Urothelium cell line (cell line): ENCODE measurements at regions not wholly inside any gene's neighbourhood (a gene's known extent, or its start where the extent isn't known, plus 50 kb on each side); places are given as distances from the start of the nearest gene placed in this dataset.
"Not testable (repeated sequence)": the region's sequence is repeated elsewhere in the genome, so short reads cannot be mapped to it uniquely, and the experiment has no call there.

Experiments used
- DNase-seq: peaks from one replicate; pipeline ENCODE4 v3.0.0; 2011; ENCODE audit warnings: low spot score, mixed read lengths
- FAIRE-seq: peaks from 2 replicates; lab custom pipeline; 2011; peaks lifted over from hg19 to GRCh38; lab: Jason Lieb, UNC

- no peak for DNase-seq
- no peak for FAIRE-seq
These were observed 98.8 kb upstream of the DPH5 start for GRCh38 chr1:101124405-101124804.

- DNase-seq, FAIRE-seq: not testable (repeated sequence)
These were observed 98.3 kb upstream of the DPH5 start for GRCh38 chr1:101123904-101124303.

- FAIRE-seq: no peak
- no peak for DNase-seq
These were observed 97.0 kb upstream of the DPH5 start for GRCh38 chr1:101122452-101123166.

DNA sequence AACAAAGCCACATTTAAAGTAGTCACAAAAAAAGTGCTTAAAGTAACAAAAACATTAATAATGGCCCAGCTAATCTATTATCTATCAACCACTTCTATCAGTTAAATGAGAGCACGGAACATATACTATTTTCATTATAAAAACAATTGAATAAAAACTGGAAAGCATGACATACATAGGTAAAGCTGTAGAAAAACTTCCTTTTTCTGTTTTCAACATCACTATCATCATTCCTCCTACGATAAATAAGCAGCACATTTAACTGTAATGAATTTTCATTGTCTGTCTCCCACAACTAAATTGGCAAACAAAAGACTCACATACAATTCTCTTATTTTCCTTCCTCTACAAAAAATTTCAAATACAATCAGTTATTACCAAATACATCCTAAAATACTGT, 96.4 kb upstream of the DPH5 start:
- FAIRE-seq (no peak), DNase-seq (no peak)

DNA sequence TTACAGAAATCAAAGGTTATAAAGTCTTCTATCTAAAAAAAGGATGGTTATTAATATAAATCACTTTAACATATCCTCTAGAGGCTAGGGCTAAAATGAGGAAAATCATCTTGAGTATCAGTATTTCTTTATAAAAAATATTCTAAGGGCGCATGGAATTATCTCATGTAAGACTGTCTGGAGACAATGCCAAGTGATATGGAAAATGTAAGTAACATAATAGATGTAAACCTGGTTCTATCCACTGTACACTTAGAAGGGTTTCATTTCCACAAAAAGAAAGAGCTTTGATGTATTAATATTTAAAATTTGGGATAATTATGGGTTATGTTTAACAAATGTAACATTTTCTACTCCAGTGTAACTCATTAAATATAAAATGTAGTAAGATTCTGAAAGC, 95.9 kb upstream of the DPH5 start:
- FAIRE-seq: no peak

DNA sequence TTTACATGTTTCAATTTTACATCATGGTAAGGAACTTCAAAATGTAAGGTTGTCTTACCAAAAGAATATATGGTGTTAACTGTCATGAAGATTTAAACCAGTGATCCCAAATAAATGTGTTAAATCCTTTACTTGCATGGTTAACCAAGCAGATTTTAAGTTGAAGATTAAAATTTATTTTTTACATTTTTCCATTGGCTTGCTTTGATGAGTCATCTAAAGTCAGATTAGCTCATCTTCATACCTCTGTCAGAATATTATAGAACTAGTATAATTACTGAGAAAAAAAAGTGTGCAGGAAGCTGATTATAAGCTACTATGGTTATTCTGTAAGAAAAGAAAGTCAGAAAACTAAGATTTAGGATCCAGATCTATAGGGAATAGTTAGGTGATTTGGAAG, 95.3 kb upstream of the DPH5 start:
- FAIRE-seq (no peak), DNase-seq (no peak)

More for the DNA sequence above, 95.9 kb upstream of the DPH5 start:
- DNase-seq: no peak

- FAIRE-seq: no peak
- no peak for DNase-seq
These were observed 93.7 kb upstream of the DPH5 start for GRCh38 chr1:101119289-101119688.

DNA sequence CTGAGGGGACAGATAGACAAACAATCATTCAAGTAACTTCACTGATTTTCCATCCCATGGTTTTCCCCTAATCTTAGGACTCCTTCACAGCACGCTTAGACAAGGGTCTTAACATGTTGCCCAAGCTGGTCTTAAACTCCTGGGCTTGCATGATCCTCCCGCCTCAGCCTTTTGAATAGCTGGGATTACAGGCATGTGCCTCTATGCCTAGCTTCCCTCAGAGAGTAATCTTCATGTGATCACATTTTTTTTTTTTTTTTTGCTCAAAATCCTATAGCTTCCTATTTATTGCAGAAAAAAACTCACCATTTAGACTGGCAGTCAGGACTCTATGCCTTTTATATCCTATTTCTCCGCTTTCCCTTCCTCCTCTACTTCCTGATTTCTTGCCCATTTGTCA, 90.4 kb upstream of the DPH5 start:
- no peak for FAIRE-seq
- no peak for DNase-seq

GRCh38 chr1:101115112-101115511, 89.5 kb upstream of the DPH5 start:
- DNase-seq (no peak), FAIRE-seq (no peak)

- FAIRE-seq, DNase-seq: not testable (repeated sequence)
These were observed 88.5 kb upstream of the DPH5 start for GRCh38 chr1:101114128-101114527.

DNA sequence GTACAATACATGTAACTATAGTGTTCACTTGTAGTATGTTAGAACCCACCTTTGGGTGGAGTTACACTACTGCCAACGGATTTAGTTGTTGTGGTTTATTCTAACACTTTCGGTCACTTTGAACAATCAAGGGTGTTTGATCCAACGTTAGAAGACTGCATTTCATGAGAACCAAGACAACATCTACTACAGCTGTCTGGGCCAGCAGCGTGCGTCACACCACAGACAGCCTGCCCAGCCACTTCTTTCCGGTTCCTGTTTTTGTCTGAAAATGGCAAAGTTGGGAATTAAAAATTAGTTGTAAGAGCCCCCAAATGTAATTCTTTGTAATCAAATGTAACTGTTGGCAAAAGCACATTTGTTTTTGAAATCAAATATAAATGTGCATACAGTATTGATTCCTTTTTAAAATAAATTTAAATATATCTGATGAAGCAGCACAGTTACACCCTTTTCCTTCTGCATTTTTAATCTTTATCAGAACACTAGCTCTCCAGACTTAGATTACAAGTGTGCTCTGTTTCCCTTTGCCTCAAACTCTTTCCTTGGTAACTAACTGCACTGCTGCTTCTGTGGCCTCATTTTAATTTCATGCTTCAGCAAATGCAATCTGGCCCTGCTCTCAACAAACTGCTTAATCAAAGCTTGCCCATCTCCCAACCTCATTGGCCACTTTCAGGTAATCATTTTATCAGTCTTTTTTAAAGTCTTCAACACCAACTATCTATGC, 86.6 kb upstream of the DPH5 start:
- DNase-seq (no peak), FAIRE-seq (no peak)

DNA sequence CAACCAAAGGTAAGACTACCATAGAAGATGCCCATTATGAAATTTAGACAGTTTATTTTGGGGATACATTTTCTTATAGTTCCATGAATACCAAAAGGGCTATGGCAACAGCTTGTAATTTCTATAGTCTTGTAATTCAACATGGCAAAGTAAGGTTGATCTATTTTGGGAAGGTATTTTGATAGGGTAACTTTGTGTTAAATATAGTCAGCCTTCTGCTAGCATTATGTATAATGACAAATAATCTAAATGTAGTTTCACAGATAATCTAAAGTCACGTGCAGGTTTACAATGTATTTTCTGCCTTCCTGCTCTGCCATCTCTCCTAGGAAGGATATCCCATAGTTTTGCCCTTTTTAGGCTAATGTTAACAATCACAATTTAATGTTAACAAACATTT, 85.9 kb upstream of the DPH5 start:
- FAIRE-seq: no peak

GRCh38 chr1:101109791-101110190, 84.2 kb upstream of the DPH5 start:
- DNase-seq (no peak), FAIRE-seq (no peak)

More for the DNA sequence above, 85.9 kb upstream of the DPH5 start:
- DNase-seq: no peak

DNA sequence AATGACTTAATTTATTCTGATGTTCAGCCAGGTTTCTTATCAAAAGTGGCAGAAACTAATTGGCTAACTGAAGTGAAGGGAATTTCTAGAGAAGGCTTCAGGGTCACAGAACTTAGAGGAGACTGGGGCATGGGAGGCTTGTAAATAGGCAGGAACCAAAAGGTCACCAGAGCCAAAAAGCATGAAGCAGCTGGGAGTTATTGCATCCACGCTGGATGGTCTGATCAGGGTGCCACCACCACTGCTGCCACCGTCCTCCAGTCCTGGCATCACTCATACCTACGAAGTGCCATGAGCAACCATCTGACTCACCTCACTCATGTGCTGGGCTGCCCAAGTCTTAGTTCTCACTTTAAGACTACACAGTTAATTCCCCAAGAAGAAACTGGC, 82.5 kb upstream of the DPH5 start:
- no peak for DNase-seq
- FAIRE-seq: no peak

- DNase-seq (no peak), FAIRE-seq (no peak)
These were observed 82.0 kb upstream of the DPH5 start for GRCh38 chr1:101107496-101108110.

DNA sequence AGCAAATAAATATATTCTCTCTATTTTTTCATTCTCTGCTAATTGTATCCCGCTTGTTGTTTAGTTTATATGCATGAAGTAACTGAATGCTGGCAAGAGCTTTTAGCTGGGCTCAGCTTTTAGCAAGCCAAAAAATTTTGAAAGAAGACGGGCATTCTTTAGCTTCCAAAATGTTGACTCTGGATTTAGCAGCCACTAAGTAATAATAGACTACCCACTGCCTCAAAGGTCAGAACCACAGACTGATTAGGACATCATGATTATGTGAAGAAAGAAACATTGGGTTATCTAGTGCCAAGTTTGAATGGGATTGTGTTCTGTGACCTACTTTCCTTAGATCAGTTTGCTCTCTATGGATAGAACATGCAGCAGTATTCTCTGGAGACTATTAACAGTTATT, 80.3 kb upstream of the DPH5 start:
- no peak for FAIRE-seq
- no peak for DNase-seq

GRCh38 chr1:101102426-101103156, 77.0 kb upstream of the DPH5 start:
- no peak for DNase-seq
- FAIRE-seq: no peak

DNA sequence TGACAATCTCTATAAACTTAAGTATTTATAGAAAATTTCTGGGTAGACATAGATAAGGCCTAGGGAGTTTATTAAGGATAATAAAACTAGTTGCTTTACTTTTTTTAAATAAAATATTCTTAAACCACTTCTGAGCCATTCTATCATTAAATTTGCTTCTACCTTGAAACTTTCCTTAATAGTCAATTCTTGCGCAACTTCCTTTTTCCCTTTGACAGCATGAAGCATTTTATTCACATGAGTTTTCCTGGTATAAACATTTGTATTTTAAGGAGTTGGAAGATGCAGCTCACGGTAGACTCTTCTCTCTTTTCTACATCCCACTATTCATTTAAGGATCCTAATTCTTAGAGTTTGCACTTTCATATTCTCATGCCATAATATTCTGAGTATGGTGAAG, 75.8 kb upstream of the DPH5 start:
- FAIRE-seq: no peak
- no peak for DNase-seq

DNA sequence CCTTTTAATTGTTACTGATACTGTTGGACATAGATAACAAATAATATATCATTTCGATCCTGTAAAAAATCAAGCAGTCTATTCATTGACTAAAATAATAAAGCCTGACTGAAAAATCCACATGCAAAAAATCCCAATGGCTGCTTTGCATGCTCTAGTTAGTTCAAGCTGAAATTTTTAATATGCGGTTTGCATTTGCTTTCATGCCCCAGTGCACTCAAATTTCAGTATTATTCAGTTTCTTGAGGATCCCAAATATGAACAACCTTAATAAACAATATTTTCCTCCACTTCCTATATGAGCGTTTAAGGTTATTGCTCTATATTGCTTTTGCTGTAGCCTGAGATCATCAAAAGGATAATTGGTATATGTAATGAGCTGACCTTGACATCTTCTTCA, 75.1 kb upstream of the DPH5 start:
- DNase-seq (no peak), FAIRE-seq (no peak)

DNA sequence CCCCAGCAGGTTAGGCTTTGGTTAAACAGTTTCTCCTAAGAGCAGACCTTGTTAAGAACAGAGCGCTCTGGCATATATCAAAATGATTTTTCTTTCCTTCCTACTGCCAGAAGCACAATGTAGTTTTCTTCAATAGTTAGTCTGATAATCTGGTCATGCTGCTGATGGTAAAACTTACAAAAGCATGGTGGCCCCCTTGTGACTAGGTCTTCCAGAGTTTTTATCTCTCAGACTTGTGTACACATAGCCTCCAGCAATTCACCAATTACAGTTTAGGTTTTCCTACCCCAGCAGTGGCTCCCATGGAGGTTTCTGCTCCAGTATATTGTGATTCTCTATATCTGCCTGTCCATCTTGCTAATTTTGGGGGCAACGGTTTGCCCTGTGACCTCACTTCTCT, 73.3 kb upstream of the DPH5 start:
- FAIRE-seq: no peak
- no peak for DNase-seq

GRCh38 chr1:101098327-101098726, 72.7 kb upstream of the DPH5 start:
- no peak for DNase-seq
- FAIRE-seq: no peak
